GM18507 (cell line): ENCODE measurements at regions not wholly inside any gene's neighbourhood (a gene's known extent, or its start where the extent isn't known, plus 50 kb on each side); places are given as distances from the start of the nearest gene placed in this dataset.

ENCODE experiments used
- DNase-seq: peaks from one replicate; pipeline ENCODE4 v3.0.0; 2011; ENCODE audit warnings: low read depth; ENCODE audit not compliant: insufficient read length; ENCODE audit errors: extremely low spot score
- FAIRE-seq: peaks from 2 replicates; lab custom pipeline; 2011; peaks lifted over from hg19 to GRCh38; lab: Jason Lieb, UNC

GRCh38 chr13:107407074-107407473 is 808.3 kb downstream of the LIG4 start:
- DNase-seq, result no peak
- FAIRE-seq, result no peak

GRCh38 chr13:107395927-107396662 is 819.2 kb downstream of the LIG4 start:
- no peak for DNase-seq
- no peak for FAIRE-seq

DNA sequence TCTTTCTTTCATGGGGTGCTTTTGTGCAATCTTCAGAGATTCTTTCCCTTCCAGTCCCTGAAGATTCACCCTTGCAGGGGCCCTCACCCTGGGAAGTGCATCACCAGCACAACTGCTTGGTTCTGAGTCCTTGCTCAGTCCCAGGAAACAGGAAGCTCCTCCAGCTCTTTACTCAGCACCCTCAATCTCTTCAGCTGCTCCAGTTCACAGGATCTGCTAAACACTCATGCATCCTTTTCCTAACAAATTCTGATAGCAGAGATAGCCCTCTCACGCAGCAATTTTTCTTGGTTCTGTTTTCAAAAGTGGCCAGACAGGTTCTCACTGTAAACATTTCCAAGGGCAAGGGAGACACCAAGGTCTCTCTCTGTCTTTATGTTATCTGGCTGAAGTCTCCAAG is 823.1 kb downstream of the LIG4 start:
- DNase-seq, result no peak

GRCh38 chr13:107387525-107387924 is 819.6 kb upstream of the ARGLU1 start:
- DNase-seq (no peak), FAIRE-seq (no peak)

More for the DNA sequence above, 823.1 kb downstream of the LIG4 start:
- FAIRE-seq, result no peak

DNA sequence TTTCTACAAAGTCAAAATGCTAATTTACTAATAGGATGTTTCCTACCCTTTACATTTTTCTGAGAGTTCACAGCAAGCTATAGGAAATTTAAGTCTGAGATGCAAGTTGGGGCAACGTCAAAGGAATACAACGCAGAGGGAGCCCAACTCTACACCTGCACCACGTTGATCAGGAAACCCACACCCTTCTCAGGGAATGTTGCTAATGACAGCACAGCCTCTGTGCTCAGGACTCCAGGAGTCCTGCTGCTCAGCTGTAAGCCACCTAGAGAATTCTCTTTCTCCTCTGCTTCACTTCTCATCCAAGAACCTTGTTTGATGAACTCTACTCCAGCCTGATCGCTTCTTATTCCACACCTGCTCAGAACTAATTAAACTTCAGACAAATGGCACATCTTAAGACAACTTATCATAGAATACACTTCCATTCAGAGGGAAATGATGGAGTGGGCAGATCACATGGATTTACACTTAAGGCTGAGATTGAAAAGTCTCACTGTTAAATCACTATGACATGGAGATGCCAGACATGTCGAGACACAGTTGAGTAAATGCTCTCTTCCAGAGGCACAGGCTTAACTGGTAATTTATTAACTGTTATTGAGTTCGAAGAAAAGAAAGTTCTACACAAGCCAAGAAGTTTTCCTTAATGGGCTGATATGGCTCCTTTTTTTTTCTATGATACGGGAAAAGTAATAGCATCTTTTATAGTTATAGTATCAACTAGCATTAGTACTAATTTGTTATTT is 811.6 kb upstream of the ARGLU1 start:
- DNase-seq (no peak), FAIRE-seq (no peak)

DNA sequence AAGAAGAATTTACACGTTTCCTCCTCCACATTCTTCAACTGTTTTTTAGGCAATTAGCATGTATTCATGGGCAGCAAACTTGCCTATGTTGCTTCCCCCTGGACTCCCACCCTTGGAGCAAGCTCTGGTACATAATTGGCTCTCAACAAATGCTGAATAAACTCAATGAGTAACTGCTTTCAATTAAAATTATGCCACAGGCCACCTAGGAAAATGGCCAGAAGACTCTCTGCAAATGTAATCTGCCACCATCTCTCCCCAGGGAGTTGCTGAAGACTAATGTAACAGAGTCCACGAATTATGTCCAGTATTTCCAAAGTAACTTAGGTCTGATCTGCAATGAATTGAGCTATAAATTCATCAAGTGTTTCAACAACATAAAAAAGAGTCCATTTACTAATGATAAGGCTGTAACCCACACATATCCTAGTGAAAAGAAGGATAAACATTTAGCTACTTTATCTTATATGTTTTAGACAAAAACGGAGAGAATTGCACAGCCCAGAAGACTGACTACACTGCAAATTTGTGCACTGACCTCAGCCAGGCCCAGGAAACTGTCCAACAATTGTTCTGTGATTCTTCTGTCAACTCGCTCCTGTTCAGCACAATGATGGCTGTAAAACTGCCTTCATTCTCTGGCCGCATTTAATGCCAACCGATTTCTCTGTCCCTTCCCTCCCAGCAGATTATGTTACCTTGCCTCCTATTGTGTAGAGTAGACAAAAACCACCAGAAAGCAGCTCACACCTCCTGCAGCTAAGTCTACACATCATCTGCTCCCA is 808.6 kb upstream of the ARGLU1 start:
- DNase-seq, result no peak
- no peak for FAIRE-seq

GRCh38 chr13:107375701-107376340 is 807.9 kb upstream of the ARGLU1 start:
- FAIRE-seq, result no peak

GRCh38 chr13:107374038-107374437 is 806.1 kb upstream of the ARGLU1 start:
- DNase-seq, result no peak
- FAIRE-seq, result no peak

More at GRCh38 chr13:107375701-107376340, 807.9 kb upstream of the ARGLU1 start:
- DNase-seq, result no peak

DNA sequence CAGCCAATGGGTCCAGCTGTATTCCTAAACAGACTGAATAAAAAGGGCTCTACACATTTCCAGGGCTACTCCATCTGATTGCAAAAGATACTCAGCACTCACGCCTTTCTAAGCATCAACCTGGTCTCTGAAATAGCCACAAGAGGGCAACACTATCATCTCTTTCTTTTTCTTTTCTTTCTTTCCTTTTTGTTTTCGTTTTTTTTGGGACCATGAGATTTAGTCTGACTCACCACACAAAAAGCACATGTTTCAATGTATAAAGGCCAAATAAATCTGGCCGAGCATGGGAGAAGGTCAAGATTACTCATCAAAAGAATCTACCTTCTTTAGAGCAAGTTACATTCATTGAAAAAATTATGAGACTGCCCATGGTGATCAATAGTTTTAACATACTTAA is 805.6 kb upstream of the ARGLU1 start:
- DNase-seq (no peak), FAIRE-seq (no peak)

DNA sequence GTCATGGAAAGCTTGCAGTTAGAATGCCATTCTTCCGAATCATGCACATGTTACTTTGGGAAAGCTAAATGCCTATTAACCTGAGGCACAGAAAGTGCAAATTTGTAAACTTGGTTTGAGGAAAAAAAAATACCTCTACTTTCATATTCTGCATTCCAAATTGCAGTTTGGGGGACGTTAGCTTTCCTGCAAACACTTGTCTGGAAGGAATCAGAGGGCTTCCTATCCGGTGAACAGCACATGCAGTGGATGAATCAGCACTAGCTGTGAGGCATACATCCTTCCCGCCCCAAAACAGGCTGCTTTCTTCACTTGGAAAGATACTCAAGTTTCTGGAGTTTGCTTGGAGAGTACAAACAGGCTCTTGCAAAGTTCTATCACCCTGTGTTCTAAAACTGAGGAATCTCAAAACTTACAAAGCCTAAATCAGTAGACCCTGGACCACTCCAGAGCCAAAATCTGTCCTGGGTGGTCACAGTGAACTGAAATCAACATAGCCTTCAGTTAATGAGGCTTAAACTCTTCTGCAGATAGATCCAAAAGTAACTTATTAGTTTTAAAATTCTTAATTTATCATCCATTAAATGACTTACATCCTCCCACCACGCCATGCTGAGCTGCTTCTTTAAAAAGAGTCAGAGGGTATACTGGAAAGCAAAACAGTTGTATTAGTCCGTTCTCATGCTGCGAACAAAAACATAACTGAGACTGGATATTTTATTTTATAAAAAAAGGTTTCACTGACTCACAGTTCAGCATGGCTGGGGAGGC is 802.3 kb upstream of the ARGLU1 start:
- DNase-seq (no peak), FAIRE-seq (no peak)

DNA sequence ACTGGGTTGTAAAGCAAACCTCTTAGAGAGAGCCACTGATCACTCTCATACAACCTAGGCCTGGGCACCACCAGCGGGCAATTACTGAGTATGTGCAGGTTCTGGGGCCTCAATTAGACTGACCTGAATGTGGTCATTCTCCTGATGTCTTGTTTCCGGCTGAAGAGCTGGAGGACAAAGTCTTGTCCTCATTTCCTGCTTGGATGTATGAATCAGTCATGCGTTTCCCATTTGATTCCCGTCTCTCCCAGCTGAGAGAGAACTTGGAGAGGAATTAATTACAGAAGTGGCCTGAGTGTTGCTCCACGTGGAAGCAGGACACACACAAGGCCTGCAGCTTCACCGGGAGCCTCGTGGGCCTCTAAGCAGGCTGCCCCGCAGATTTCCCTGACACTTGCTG is 799.3 kb upstream of the ARGLU1 start:
- DNase-seq (no peak), FAIRE-seq (no peak)

DNA sequence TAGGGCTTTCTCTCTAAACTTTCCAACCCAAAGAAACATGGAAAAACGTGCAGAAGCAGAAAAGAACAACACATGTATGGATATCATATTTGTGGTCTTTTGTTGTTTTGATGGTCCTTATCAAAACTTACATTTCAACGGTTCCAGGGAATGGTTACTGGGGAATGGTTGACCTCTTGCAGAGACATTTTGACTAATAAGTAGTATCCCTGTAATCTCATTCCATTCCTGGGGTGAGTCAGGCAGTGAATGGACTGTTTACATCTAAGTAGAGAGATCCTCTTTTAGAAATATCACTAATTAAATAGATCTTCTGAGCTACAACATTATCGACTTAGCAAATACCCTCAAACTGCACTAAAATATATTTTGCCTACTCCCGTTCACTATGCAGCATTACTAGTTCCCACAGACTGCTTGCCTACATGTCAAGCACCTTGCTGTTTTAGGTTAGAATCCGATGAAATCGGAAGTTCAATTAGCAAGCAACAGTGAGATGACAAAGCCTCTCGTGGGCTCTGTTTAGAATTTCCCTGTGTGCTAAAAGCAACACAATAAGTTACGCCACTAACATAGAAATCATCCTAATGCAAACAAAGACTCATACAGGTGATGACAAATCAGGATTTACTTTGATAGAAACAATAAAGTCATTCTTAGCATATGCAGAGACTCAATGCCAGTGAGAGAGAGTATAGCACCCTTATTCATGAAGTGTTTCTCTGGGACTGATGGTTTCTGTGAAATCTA is 797.7 kb upstream of the ARGLU1 start:
- DNase-seq, result no peak
- FAIRE-seq, result no peak

GRCh38 chr13:107364658-107365057 is 796.7 kb upstream of the ARGLU1 start:
- DNase-seq (no peak), FAIRE-seq (no peak)

DNA sequence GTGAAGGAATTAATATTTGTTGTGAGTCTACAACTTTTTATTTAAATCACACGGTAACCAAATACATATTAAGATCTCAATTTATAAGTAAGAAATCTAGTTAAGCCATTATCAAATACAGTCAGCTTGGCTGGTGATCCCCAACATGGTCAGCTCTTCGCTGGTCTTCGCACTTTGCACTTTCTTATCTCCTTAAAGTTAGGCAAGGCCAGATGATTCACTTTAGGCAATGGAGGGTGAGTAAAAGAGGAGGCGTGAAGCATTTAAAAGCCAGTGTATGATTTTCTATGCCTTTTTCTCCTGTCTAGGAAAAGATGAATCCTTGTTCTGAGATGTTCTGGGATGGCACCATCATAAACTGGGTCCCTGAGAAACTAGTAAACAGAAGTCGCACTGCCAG is 793.7 kb upstream of the ARGLU1 start:
- no peak for FAIRE-seq
- DNase-seq, result no peak

DNA sequence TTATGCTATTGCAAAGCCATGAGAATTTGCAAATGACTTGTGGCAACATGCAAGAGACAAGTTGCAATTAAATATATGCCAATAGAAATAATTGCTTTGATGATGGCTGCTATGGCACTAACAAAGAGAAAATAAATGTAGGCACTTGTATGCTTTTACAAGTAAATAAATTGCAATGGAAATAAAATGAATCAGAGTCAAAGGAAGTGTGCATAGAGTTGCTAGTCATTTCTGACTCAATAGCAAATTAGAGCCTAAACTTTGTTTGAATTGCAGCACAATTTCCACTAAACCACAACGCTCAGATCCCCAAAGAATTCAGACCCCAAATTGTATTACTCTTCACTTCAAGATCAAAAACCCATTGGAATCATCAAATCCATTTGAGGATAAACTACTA is 792.1 kb upstream of the ARGLU1 start:
- FAIRE-seq (no peak), DNase-seq (no peak)

GRCh38 chr13:107358866-107359265 is 790.9 kb upstream of the ARGLU1 start:
- FAIRE-seq, result no peak

GRCh38 chr13:107351305-107351704 is 783.4 kb upstream of the ARGLU1 start:
- DNase-seq, result no peak
- FAIRE-seq, result no peak

More at GRCh38 chr13:107358866-107359265, 790.9 kb upstream of the ARGLU1 start:
- DNase-seq, result no peak

DNA sequence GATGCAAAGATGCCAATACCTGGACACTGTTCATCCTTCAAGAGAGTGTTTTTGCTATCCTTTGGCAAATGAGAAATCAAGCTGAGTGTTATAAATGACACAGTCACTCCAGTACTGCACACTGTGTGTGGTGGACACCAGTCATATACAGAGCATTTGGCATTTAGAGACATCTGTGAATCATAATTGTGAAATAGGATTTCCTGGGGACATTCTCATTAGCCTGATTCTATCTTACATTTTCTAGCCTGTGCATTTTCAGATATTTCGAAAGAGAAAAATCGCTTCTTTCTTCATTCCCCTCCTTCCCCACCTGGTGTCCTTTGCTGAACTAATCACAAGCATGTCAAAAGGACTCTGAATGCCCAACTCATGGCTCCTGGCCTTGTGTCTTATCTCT is 781.0 kb upstream of the ARGLU1 start:
- FAIRE-seq (no peak), DNase-seq (no peak)
